Peyer's patch (tissue), 4 donors: ENCODE measurements at regions not wholly inside any gene's neighbourhood (a gene's known extent, or its start where the extent isn't known, plus 50 kb on each side); places are given as distances from the start of the nearest gene placed in this dataset.

Experiments
- POLR2A ChIP-seq, 2 donors: fragments of 450-650 bp; IDR thresholded peaks; one replicate each; pipeline ENCODE4 v1.5.1; 2017; ENCODE audit warnings: antibody characterized with exemption in 2 of 2, mild to moderate bottlenecking in 2 of 2, moderate library complexity in 2 of 2
- TF ChIP-seq, protein P1 (sequence below), 6 experiments: fragments of 450-650 bp in 4 of 6; fragments of 200-600 bp in 2 of 6; sonication (generic) in 1 of 6; IDR thresholded peaks; one replicate each; pipeline ENCODE4 v1.5.1; 2017 to 2019; ENCODE audit warnings: antibody characterized with exemption in 6 of 6, mild to moderate bottlenecking in 3 of 6, moderate library complexity in 1 of 6

DNA sequence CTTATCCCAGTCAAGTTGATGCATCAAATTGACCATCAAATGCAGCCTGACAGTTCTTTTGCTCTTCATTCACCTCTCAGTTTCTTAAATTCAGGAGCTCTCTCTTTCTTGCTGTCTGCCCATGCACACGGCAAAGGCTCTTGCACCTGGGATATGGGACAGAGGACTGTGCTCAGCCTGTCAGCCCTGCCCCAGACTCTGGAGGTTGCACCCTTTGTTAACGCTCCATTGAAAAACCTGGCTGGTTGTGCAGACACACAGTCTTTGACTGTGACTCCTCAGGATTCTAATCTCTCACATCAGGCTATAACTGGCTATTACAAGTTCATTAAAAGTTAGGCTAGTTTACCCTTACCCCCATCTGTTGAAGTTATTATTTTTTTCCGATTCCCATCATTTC is 1032.5 kb downstream of the SOCS6 start:
- TF ChIP-seq, protein P1, sequence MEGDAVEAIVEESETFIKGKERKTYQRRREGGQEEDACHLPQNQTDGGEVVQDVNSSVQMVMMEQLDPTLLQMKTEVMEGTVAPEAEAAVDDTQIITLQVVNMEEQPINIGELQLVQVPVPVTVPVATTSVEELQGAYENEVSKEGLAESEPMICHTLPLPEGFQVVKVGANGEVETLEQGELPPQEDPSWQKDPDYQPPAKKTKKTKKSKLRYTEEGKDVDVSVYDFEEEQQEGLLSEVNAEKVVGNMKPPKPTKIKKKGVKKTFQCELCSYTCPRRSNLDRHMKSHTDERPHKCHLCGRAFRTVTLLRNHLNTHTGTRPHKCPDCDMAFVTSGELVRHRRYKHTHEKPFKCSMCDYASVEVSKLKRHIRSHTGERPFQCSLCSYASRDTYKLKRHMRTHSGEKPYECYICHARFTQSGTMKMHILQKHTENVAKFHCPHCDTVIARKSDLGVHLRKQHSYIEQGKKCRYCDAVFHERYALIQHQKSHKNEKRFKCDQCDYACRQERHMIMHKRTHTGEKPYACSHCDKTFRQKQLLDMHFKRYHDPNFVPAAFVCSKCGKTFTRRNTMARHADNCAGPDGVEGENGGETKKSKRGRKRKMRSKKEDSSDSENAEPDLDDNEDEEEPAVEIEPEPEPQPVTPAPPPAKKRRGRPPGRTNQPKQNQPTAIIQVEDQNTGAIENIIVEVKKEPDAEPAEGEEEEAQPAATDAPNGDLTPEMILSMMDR (IDR thresholded peaks at IDR 0.05), result no peak
- no peak for TF ChIP-seq POLR2A (IDR thresholded peaks at IDR 0.05)
